ENCODE measurements at regions not wholly inside any gene's neighbourhood (a gene's known extent, or its start where the extent isn't known, plus 50 kb on each side); places are given as distances from the start of the nearest gene placed in this dataset.

DNA sequence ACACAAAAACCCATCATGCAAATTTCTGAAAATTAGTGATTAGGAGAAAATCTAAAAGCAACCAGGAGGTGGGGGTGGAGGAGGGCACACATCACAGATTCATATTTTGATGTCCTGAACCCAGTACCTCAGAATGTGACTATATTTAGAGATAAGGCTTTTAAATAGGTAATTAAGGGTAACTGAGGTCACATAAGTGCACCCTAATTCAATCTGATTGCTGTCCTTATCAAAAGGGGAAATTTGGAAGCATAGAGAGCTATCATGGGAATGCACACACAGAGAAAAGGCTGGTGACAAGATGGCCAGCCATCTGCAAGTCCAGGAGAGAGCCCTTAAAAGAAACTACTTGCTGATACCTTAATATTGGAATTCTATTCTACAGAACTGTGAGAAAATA is 281.8 kb upstream of the UGT8 start:
- Histone ChIP-seq H3K18ac (ENCODE audit: extremely low read depth, low read length) (no peak overlapping the region), H3K23ac (ENCODE audit: insufficient read length) (no peak overlapping the region), H3K4me3 (ENCODE audit: extremely low read depth in 1 of 4, insufficient read depth in 2 of 4, low read depth in 3 of 4, low read length in 4 of 4) (no peak overlapping the region), H3K27me3 (replicated peaks in 1 of 4; ENCODE audit: control insufficient read depth in 3 of 4, extremely low read depth in 1 of 4, insufficient read depth in 3 of 4, low read length in 3 of 4) (no peaks in the 10 kb centered on the region; a peak in 1 of 7 replicates), H3K23me2 (ENCODE audit: low read depth, low read length) (no peaks in the 10 kb centered on the region), H3K9ac (replicated peaks in 1 of 4; ENCODE audit: extremely low read depth in 1 of 4, low read depth in 3 of 4, low read length in 3 of 4) (no peak overlapping the region), H2BK5ac (ENCODE audit: low read depth, low read length) (no peak overlapping the region), H2BK15ac (ENCODE audit: low read length) (no peak overlapping the region), H2BK12ac (ENCODE audit: low read depth, low read length) (no peak overlapping the region), H4K91ac (replicated peaks; ENCODE audit: insufficient read length, low read length) (no peak overlapping the region), H4K5ac (ENCODE audit: insufficient read length, low read depth, low read length) (no peak overlapping the region), H3K79me2 (ENCODE audit: control insufficient read depth in 1 of 2, insufficient read depth in 2 of 2, low read length in 2 of 2) (no peaks in the 10 kb centered on the region), H2AK5ac (ENCODE audit: low read depth, low read length) (no peak overlapping the region), H3K79me1 (ENCODE audit: low read depth, low read length) (no peaks in the 10 kb centered on the region), H3K4me2 (ENCODE audit: insufficient read depth in 1 of 2, low read depth in 2 of 2, low read length in 2 of 2) (no peak overlapping the region), H3K56ac (replicated peaks; ENCODE audit: insufficient read length, low read depth, low read length) (no peak overlapping the region), H3K9me3 (ENCODE audit: insufficient read depth in 2 of 2, low read depth in 1 of 2, low read length in 1 of 2) (no peaks in the 10 kb centered on the region; a peak in 1 of 4 replicates), H3K4ac (replicated peaks; ENCODE audit: insufficient read length, low read depth, low read length) (no peak overlapping the region), H3K27ac (ENCODE audit: low read depth, low read length) (no peak overlapping the region), H2AFZ (ENCODE audit: low read length) (no peak overlapping the region), H2BK20ac (ENCODE audit: low read length) (no peak overlapping the region), H3K4me1 (replicated peaks in 1 of 4; ENCODE audit: control insufficient read depth in 3 of 4, insufficient read depth in 4 of 4, low read length in 3 of 4) (no peaks in the 10 kb centered on the region), H4K8ac (ENCODE audit: extremely low read depth, insufficient read depth, low read length) (no peak overlapping the region), H4K20me1 (replicated peaks in 1 of 2; ENCODE audit: control insufficient read depth in 1 of 2, insufficient read depth in 2 of 2, low read length in 2 of 2) (no peaks in the 10 kb centered on the region), H3K14ac (ENCODE audit: insufficient read length) (no peak overlapping the region), H3K36me3 (ENCODE audit: control insufficient read depth in 2 of 4, insufficient read depth in 4 of 4, low read length in 3 of 4) (no peaks in the 10 kb centered on the region), H2BK120ac (replicated peaks; ENCODE audit: low read depth, low read length) (no peak overlapping the region)
- FAIRE-seq (no peak), DNase-seq (ENCODE audit: low read depth in 1 of 2, low spot score in 2 of 2) (no peak)
- CTCF ChIA-PET (ENCODE audit: partially characterized antibody) = interaction anchor here (0.9 kb wide), 1 partner anchor 10 kb away, joined by 3 read pairs; no protein-coding TSS in a partner anchor
- no peak for TF ChIP-seq JUN (IDR thresholded peaks at IDR 0.05; ENCODE audit: low read depth, low read length)
- TF ChIP-seq RFX5 (IDR thresholded peaks at IDR 0.05; ENCODE audit: borderline replicate concordance, low read depth, low read length) = no peak
- no peak for TF ChIP-seq SIX5 (IDR thresholded peaks at IDR 0.05; ENCODE audit: low read depth, low read length)
- no peak for TF ChIP-seq SP4 (IDR thresholded peaks at IDR 0.05; ENCODE audit: low read length)
- TF ChIP-seq CREB1 (IDR thresholded peaks at IDR 0.05) = no peak
- TF ChIP-seq SP1 (IDR thresholded peaks at IDR 0.05; ENCODE audit: low read depth, low read length) = no peak
- TF ChIP-seq POU5F1 (IDR thresholded peaks at IDR 0.05; ENCODE audit: low read depth, low read length) = no peak
- TF ChIP-seq ASH2L (IDR thresholded peaks at IDR 0.05; ENCODE audit: low read length) = no peak
- no peak for TF ChIP-seq EP300 (IDR thresholded peaks at IDR 0.05; ENCODE audit: borderline replicate concordance in 1 of 2, low read depth in 2 of 2, low read length in 2 of 2)
- POLR2A ChIA-PET (ENCODE audit: partially characterized antibody) = no interaction called here

All from H1 (cell line).